Mucosa of descending colon (tissue), 3 donors: ENCODE measurements at regions not wholly inside any gene's neighbourhood (a gene's known extent, or its start where the extent isn't known, plus 50 kb on each side); places are given as distances from the start of the nearest gene placed in this dataset.

Experiments
- ATAC-seq: fragments of 200-7000 bp; cut with Tn5 transposase; one replicate; pipeline ENCODE4 v1.9.1; 2020; ENCODE audit warnings: mild to moderate bottlenecking, moderate library complexity
- DNase-seq, 3 donors: peaks; one replicate each; pipeline ENCODE4 v3.0.0-alpha.2; 2020
- H3K36me3 ChIP-seq: fragments of 200-600 bp; one replicate; pipeline ENCODE4 v1.8.0; 2021; ENCODE audit warnings: low read depth, mild to moderate bottlenecking
- H3K4me1 ChIP-seq: fragments of 200-600 bp; one replicate; pipeline ENCODE4 v1.8.0; 2021; ENCODE audit warnings: low read depth, mild to moderate bottlenecking
- H3K4me3 ChIP-seq: fragments of 200-600 bp; one replicate; pipeline ENCODE4 v1.8.0; 2021; ENCODE audit warnings: mild to moderate bottlenecking
- H3K9me3 ChIP-seq: fragments of 200-600 bp; one replicate; pipeline ENCODE4 v1.8.0; 2021; ENCODE audit warnings: mild to moderate bottlenecking
- intact Hi-C, 2 donors: fragments of 100-400 bp; cut with DNase I in 1 of 2; cut with micrococcal nuclease in 1 of 2; formaldehyde crosslinking; loops; one replicate each; pipeline versions ENCODE4 v1.11.0 to v1.11.1; 2022; cut with DNase I, micrococcal nuclease
- TF ChIP-seq, protein P1 (sequence below): fragments of 200-600 bp; IDR thresholded peaks from one replicate; pipeline ENCODE4 v1.8.0; 2022; ENCODE audit warnings: antibody characterized with exemption, mild to moderate bottlenecking
- donor health status: DM: no; HTN: no; CAD: no; lungs with moderate emphysema.
- donor health status: DM: no; HTN: no; CAD: no.
- donor health status: DM: no; HTN: yes; CAD: no.

DNA sequence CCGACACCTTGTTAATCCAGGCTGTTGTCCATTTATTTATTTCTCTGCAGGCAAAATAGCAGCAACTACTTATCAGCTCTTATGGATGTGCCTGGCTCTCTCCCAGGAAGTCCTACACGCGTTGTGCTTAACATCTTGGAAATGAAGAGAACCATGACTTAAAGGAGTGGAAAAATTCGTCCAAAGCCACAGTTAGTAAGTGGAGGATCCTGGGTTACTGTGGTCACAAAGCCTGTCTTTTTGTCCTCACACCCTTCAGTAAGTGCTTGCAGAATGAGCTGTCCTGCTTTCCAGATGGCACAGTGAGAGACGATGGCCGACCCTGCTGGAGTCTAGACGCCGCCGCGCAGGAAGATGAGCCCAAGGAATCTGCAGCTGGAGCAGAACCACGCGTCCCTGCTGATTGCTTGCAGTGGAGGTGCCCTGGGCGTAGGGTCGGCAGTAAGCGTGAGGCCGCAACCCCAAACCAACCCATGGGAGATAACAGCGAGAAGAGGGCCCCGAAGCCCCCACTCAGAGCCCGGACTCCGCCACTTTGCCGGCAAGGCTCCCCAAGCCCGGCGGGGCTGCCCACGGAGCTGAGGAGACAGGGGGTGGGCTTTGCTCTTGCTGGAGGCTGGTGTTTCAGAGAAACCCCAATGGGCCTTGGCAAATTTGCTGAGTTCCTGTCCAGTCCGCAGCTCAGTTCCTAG is 178.6 kb downstream of the CXCL12 start:
- Histone ChIP-seq H3K4me3 (no peak overlapping the region), H3K36me3 (no peaks in the 10 kb centered on the region), H3K9me3 (peaks cover 2% of the 10 kb centered on the region), H3K4me1 (no peaks in the 10 kb centered on the region)
- intact Hi-C loops = no loop called here
- ATAC-seq = no peak
- TF ChIP-seq, protein P1, sequence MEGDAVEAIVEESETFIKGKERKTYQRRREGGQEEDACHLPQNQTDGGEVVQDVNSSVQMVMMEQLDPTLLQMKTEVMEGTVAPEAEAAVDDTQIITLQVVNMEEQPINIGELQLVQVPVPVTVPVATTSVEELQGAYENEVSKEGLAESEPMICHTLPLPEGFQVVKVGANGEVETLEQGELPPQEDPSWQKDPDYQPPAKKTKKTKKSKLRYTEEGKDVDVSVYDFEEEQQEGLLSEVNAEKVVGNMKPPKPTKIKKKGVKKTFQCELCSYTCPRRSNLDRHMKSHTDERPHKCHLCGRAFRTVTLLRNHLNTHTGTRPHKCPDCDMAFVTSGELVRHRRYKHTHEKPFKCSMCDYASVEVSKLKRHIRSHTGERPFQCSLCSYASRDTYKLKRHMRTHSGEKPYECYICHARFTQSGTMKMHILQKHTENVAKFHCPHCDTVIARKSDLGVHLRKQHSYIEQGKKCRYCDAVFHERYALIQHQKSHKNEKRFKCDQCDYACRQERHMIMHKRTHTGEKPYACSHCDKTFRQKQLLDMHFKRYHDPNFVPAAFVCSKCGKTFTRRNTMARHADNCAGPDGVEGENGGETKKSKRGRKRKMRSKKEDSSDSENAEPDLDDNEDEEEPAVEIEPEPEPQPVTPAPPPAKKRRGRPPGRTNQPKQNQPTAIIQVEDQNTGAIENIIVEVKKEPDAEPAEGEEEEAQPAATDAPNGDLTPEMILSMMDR = no peak
- no peak for DNase-seq

DNA sequence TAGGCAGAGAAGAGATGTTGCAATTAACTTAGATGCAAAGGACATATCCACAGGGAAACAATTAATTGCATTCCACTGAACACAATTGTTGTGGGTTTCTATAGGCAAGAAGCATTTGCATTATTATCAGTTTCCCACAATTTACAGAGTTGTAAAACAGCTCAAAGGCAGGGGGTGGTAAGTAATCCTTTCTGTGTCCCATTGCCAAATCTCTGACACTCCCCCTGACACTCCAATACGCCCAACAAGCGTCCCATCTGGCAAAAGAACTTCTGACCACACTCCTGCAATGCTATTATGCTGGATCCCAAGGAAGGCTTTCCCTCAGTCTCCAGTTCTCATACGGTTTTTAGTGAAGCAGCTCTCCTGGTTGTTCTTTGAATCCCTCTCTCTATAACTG is 179.8 kb downstream of the CXCL12 start:
- ATAC-seq (no peak), DNase-seq (no peak)
- H3K4me1 ChIP-seq = no peaks in the 10 kb centered on the region
- TF ChIP-seq, protein P1 = no peak
- H3K9me3 ChIP-seq = peaks cover 2% of the 10 kb centered on the region
- intact Hi-C loops = no loop called here
- H3K36me3 ChIP-seq = no peaks in the 10 kb centered on the region
- no peak overlapping the region for H3K4me3 ChIP-seq

GRCh38 chr10:44203535-44203934 is 181.4 kb downstream of the CXCL12 start:
- Histone ChIP-seq H3K4me1 (no peaks in the 10 kb centered on the region), H3K4me3 (no peak overlapping the region), H3K9me3 (peaks cover 2% of the 10 kb centered on the region), H3K36me3 (no peaks in the 10 kb centered on the region)
- DNase-seq = no peak
- TF ChIP-seq, protein P1 = no peak
- intact Hi-C loops = no loop called here
- ATAC-seq = no peak

DNA sequence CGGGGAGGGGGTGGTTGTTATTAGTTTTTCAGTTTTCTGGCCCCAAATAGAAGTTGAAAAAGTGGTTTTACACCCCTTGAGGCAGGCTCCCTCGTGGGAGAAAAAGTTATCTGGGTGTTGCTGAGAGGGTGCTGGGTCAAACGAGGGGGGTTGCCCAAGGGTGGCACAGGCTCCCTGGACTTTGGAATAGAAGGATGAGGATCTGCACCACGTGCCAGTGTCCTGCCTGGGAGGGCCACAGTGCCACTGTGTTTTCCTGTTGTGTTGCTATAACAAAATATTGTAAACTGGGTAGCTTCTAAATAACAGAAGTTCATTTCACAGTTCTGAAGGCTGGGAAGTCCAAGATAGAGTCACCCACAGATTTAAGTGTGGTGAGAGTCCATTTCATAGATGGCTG is 181.9 kb downstream of the CXCL12 start:
- DNase-seq = no peak
- no peaks in the 10 kb centered on the region for H3K36me3 ChIP-seq
- no peaks in the 10 kb centered on the region for H3K4me1 ChIP-seq
- H3K9me3 ChIP-seq = peaks cover 2% of the 10 kb centered on the region
- H3K4me3 ChIP-seq = no peak overlapping the region
- TF ChIP-seq, protein P1 = no peak
- ATAC-seq = no peak
- intact Hi-C loops = no loop called here

DNA sequence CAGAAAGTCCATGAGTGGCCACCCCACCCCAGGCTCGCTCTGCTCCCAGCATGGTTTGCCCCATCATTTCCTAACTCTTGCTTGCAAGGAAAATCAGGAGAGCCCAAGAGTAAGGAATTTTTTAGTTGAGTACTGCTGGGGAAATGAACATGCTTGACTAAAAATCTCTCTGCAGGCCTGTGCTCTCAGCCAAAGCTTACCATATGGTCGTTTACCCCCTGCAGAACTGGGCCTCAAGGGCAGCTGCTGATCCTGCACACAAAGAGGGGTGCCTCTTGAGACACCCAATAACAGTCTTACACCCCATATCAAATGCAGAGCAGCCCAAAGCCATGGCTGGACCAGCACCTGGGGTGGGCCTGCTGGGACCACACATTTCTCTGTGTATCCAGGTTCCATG is 183.2 kb downstream of the CXCL12 start:
- ATAC-seq (no peak), DNase-seq (no peak)
- intact Hi-C loops = no loop called here
- Histone ChIP-seq H3K4me1 (no peaks in the 10 kb centered on the region), H3K9me3 (peaks cover 2% of the 10 kb centered on the region), H3K4me3 (no peak overlapping the region), H3K36me3 (no peaks in the 10 kb centered on the region)
- TF ChIP-seq, protein P1 = no peak

- H3K36me3 ChIP-seq = no peaks in the 10 kb centered on the region
- intact Hi-C loops = no loop called here
- peaks cover 2% of the 10 kb centered on the region for H3K9me3 ChIP-seq
- no peaks in the 10 kb centered on the region for H3K4me1 ChIP-seq
- H3K4me3 ChIP-seq = no peak overlapping the region
- ATAC-seq (no peak), DNase-seq (no peak)
- TF ChIP-seq, protein P1 = no peak
These were observed 183.9 kb downstream of the CXCL12 start for GRCh38 chr10:44201011-44201410.
